Stimulated activated CD4-positive, alpha-beta T cell treated with anti-CD3 and anti-CD28 coated beads, Interleukin-12 subunit alpha, Interleukin-12 subunit beta, amount 100 ng/mL, for 4 hours (primary cell): ENCODE measurements at regions not wholly inside any gene's neighbourhood (a gene's known extent, or its start where the extent isn't known, plus 50 kb on each side); places are given as distances from the start of the nearest gene placed in this dataset.

Experiments used
- DNase-seq: peaks from one replicate; pipeline ENCODE4 v3.0.0-alpha.2; 2020

GRCh38 chr6:155706806-155707205 lies 251.2 kb upstream of the NOX3 start:
- no peak for DNase-seq

DNA sequence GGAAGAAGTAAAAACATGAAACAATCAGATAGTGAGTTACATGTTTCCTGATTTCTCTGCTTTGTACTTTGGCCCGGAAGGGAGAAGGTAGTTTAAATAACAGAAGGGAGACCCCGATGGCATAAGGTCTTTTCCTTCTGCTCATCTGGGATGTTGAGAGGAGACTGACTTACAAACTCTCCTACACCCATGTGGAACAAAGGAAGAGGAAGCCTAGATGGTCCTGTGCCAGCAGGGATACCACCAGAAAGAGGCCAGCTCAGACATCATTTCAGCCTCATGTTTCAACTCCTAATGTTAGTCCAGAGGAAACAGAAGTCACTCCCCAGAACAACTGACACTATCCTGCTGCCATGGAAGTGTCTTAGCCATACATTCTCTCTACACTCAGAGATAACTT lies 250.7 kb upstream of the NOX3 start:
- DNase-seq = no peak

- no peak for DNase-seq
Observed at GRCh38 chr6:155701342-155701741, 245.7 kb upstream of the NOX3 start.

DNA sequence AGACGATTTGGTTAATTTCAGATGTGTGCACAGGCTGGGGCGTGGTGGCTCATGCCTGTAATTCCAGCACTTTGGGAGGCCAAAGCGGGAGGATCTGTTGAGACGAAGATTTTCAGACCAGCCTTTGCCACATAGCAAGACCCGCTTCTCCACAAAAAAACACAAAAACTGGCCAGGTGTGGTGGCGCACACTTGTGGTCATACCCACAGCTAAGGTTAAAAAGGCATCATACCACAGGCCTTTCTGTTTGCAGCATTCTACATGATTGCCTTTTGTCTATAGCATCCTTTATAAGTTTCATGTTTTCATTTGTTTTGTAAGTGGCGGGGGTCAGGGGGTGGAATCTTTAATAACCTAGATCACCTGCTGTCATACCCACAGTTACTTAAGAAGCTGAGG lies 239.9 kb upstream of the NOX3 start:
- no peak for DNase-seq

GRCh38 chr6:155694419-155694790 lies 238.8 kb upstream of the NOX3 start:
- DNase-seq = no peak

GRCh38 chr6:155693573-155694418 lies 238.2 kb upstream of the NOX3 start:
- no peak for DNase-seq

DNA sequence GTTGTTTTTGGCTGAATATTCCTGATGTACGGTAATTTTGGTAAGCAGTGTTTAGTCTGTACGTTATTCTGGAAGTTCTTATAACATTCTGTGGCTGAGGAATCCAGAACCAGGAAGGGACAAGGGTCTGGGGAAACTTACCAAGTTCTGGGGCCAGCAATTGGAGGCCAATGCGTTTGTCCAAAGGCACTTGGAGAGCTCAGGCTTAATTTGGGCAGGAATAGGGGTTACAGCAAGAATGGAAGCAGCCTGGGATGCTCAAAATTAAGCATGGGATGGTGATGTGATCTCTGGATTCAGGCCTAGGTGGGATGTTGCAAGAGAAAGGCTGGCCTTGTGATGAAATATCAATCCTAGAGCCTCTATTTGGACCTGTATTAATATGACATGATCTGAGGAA lies 235.2 kb upstream of the NOX3 start:
- DNase-seq = no peak

GRCh38 chr6:155687645-155688044 lies 232.0 kb upstream of the NOX3 start:
- no peak for DNase-seq

DNA sequence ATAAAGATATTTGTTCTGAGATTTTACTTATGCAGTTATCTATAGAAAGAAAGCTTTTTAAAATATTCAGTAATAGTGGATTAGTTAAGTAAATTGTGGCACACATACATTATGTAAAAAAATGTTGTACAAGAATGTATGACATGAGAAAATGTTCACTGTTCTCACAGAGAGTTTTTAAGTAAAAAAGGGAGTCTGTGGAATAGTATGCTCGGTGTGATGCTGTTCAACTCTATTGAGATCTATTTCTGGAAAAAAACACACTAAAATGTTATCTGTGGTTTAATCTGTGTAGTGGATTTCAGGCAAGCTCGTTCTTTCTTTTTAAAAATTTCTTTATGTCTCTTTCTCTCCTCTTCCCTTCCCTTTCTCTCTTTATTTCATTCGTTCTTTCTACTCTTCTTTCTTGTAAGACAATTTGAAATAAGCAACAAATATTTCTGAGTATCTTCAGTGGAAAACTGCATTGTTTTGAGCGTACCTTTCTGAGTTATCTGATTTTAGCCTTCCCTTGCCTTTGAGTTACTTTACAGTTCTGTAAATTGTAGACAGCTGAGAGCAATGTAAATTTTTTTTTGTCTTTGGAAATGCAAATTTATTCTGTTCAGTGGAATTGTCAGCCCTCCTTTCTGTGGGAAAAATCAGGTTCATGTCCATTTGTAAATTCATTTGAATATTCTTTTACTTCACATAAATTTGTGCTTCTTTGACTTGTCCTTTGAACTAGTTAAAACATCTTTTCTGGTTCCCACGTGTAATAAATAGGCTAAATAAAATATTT lies 229.0 kb upstream of the NOX3 start:
- no peak for DNase-seq

DNA sequence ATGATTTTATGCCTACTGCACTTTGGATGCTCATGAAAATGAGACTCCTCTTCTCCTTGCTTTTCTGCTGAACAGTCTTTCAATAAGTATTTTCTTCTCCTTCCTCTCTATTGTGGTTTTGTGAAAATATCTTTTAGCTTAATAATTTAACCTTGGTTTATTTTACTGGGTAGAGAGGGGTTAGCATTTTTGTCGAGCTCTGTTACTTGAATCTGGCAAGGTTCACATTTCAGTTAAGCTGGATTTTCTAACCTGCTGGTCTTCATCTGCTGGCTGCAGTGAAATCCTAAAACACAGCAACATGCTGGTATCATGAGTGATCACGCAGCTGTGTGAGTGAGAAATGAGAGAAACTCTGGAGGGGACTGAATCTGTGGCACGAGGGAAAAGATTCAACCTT lies 222.7 kb upstream of the NOX3 start:
- DNase-seq = no peak

DNA sequence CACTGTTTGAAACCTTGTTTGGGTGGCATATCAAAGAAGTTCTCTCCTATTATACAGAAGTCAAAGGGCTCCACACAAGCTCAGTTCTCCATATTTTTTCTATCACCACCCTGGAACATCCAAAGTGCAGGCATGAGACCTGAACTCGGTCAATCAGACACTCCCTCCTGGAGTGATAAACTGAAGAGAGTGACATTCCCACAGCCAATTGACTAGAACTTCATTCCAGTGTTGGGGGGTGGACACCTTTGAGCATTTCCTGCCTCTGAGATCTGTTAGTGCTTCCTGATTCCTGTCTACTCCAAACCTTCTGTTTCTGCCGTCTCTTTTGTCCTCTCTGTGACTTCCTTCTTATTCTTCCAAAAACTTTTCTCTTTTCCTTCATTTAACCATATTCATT lies 220.7 kb upstream of the NOX3 start:
- DNase-seq = no peak

DNA sequence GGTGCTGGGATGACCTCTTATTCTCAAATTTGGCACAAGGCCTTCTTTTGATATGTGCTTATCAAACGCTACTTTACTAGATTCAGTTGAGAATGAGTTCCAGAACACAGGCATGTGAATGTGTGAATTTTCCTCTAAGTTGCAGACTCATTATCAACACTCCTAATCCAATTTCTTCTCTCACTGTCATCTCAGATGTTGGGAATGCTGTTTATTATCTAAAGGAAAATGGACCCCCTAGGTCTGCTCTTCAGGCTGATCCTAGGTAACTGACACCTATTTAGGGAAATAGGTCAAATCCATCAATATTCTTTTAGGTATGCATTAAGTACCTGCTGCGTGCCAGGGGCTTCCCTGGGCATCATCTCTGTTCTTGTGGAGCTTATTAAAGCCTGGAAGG lies 215.0 kb upstream of the NOX3 start:
- no peak for DNase-seq

DNA sequence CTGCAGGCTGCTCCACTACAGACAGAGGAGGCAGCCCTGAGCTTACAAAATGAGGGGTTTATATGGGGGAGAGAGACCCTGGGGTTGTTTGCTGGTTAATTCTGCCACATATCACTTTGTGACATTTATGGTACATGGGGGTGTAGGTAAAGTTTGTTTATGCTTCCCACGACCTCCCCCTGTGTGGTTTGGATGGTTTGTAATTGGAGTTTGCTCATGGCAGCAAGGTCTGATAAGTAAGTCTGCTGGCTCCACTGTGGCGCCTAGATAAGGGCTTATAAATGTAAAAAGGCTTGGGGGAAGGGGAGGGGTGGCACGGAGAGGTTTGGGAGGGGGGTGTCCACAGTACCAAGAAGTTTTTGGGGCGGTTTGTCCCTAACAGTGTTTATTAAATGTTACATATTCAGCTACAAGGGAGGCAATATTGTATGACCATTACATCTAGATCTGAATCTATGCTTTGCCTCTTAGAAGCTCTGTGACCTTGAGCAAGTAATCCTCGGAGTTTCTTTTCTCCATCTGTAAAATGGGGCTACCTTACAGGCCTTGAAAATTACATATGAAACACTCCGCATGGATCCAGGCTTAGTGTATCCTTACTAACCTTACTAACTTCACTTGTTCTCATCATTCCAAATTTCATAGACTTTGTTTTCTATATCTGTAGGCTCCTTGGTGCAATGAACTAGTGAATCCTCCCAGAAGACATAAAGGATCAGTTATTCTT lies 204.8 kb upstream of the NOX3 start:
- no peak for DNase-seq

DNA sequence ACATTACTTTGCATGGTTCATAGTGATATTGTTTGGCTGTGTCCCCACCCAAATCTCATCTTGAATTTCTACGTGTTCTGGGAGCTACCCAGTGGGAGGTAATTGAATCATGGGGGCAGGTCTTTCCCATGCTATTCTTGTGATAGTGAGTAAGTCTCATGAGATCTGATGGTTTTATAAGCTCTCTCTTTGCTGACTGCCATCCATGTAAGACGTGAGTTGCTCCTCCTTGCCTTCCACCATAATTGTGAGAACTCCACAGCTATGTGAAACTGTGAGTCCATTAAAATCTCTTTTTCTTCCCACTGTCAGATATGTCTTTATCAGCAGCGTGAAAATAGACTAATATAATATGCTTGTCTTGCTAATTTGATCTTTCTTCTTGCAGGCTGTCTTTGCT lies 200.4 kb upstream of the NOX3 start:
- no peak for DNase-seq

- DNase-seq = no peak
Observed at GRCh38 chr6:155654474-155654873, 198.8 kb upstream of the NOX3 start.

GRCh38 chr6:155648301-155648700 lies 192.7 kb upstream of the NOX3 start:
- DNase-seq = no peak

GRCh38 chr6:155647354-155647753 lies 191.7 kb upstream of the NOX3 start:
- no peak for DNase-seq

DNA sequence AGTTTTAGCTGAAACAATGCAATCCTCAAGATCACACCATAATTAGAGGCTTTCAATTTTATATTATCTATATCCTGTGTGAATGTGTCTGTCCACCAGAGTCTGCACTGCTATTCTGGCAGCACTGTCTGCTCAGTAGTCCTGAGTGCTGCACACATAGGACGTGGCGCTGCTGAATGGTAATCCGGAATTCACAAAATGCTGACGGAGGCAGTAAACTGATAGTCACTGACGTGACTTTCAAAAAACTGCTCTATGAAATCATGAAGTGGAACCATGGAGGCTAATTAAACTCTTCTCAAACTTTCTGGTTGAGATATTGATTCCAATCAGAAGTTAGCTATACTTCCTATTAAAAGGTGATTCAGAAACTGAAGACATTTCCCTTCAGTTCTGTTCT lies 190.8 kb upstream of the NOX3 start:
- DNase-seq = no peak

DNA sequence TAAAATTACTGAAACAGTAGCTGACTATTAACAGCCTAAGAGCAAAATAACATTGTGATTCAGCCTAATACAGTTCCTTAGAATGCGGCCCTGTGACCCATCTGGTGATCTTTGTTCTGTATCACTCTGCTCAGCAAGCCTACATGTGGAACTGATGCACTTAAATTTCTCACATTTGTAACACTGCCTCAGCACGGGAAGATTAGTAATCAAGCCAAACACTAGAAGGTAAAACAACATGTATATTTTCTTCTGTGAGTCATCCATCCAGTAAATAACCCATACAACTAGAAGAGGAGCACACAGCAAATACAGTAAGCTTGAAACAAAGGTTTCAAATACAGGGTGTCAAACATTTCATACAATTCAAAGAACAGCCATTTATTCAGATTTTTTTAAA lies 189.7 kb upstream of the NOX3 start:
- no peak for DNase-seq

DNA sequence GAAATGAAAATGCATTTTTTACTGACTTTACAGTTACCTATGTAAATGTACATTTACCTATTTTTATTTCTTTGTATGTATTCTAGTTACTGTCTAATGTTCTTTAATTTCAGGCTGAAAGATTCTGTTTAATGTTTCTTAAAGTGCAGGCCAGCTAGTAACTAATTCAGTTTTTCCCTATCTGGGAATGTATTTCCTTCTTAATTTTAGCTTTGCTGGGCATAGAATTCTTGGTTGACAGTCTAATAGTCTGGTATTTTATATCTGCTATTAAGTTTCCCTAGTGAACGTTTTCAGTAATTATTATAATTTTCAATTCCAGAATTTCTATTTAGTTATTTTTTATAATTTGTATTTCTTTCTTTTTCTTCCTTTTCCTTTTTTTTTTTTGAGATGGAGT lies 186.0 kb upstream of the NOX3 start:
- no peak for DNase-seq

- no peak for DNase-seq
Observed at GRCh38 chr6:155638200-155638599, 182.6 kb upstream of the NOX3 start.

DNA sequence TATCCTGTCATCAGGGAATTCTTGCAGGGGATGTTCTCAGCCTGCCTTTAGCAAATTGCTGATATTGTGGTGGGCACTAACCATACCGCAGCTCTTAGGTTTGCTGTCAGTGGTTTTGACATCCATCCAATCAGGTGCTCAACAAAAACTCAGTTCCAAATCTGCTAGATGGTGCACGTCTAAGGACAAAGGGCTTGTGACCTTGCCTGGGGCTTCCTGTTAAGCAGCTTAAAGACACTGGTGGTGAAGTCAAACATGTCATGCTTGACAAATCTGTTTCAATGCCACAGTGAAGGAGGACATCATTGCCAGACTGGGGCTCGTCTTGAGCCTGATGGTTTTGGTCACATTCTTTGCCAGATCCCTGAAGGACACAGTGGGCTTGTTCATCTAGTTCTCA lies 179.8 kb upstream of the NOX3 start:
- no peak for DNase-seq

DNA sequence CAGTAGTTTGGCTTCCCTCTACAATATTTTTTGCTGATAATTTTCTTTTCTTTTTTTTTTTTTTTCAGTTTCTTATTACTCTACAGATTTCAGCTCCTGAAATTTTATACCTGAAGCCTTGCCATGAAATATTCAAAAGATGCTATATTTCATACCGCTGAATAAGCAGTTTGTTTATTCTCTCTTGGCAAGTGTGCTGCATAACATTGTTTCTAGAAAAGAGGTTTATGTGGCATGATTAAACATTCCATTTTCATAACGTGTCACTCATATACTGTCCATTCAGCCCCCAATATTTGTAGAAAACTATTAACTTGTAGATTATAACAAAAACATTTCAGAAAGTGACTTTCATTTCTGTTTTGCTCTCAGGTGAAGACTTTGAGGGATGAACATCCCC lies 174.4 kb upstream of the NOX3 start:
- no peak for DNase-seq

- no peak for DNase-seq
Observed at GRCh38 chr6:155629652-155630051, 174.0 kb upstream of the NOX3 start.
